Endothelial cell of umbilical vein (primary cell): ENCODE measurements at regions not wholly inside any gene's neighbourhood (a gene's known extent, or its start where the extent isn't known, plus 50 kb on each side); places are given as distances from the start of the nearest gene placed in this dataset.

Experiments
- BruUV-seq: library from RNA; stranded (reverse); fragments of 400-500 nt; replicated peaks from 2 replicates; lab custom pipeline; 2021; lab: Mats Ljungman, UMichigan
- CTCF ChIA-PET: fragments of 300-600, 350-600 bp; sonication (Branson Sonifier 250); formaldehyde crosslinking; loops from one replicate; lab custom pipeline; 2021; ENCODE audit warnings: antibody characterized with exemption, inconsistent platforms; lab: Charles Lee
- POLR2A ChIA-PET: fragments of 300-600, 350-600 bp; sonication (Branson Sonifier 250); formaldehyde crosslinking; loops from one replicate; lab custom pipeline; 2021; ENCODE audit warnings: antibody characterized with exemption, inconsistent platforms; lab: Charles Lee
- DNase-seq: peaks from one replicate; pipeline ENCODE4 v3.0.0-alpha.2; 2011; ENCODE audit warnings: low read depth, low spot score
- FAIRE-seq: peaks from 2 replicates; lab custom pipeline; 2011; peaks lifted over from hg19 to GRCh38; lab: Jason Lieb, UNC
- H2AFZ ChIP-seq: 2 replicates; pipeline ENCODE4 v1.6.0; 2012; ENCODE audit warnings: low read depth, low read length, control low read depth, inconsistent platforms
- H3K27ac ChIP-seq: 2 replicates; pipeline ENCODE4 v1.5.1; 2011; ENCODE audit warnings: low read depth, mild to moderate bottlenecking, control low read depth, low read length, moderate library complexity; ENCODE audit not compliant: insufficient read depth
- H3K27me3 ChIP-seq, 2 experiments: 2 replicates each; pipeline versions ENCODE4 v1.6.0 to v1.6.1; 2011; ENCODE audit warnings: low read length in 2 of 2, mixed read lengths in 1 of 2; ENCODE audit not compliant: control insufficient read depth in 2 of 2, insufficient read depth in 2 of 2
- H3K36me3 ChIP-seq, 2 experiments: 2 replicates in 1 of 2; 3 replicates in 1 of 2; pipeline ENCODE4 v1.5.1; 2011; ENCODE audit warnings: low read length in 2 of 2, mild to moderate bottlenecking in 1 of 2, moderate library complexity in 1 of 2; ENCODE audit not compliant: control insufficient read depth in 2 of 2, insufficient read depth in 2 of 2; ENCODE audit errors: extremely low read depth in 1 of 2
- H3K4me1 ChIP-seq: 3 replicates; pipeline ENCODE4 v1.5.1; 2011; ENCODE audit warnings: mild to moderate bottlenecking, low read length; ENCODE audit not compliant: control insufficient read depth, insufficient read depth; ENCODE audit errors: extremely low read depth
- H3K4me2 ChIP-seq: 2 replicates; pipeline ENCODE4 v1.6.1; 2011; ENCODE audit warnings: low read length, control low read depth, mixed read lengths; ENCODE audit not compliant: insufficient read depth
- H3K4me3 ChIP-seq, 3 experiments: fragments of 200-600 bp in 1 of 3; sonication (generic), shearing (Covaris generic) in 1 of 3; replicated peaks in 1 of 3; 2 replicates each; pipeline ENCODE4 v1.5.1; 2011 to 2016; ENCODE audit warnings: control low read depth in 3 of 3, low read length in 3 of 3, mild to moderate bottlenecking in 2 of 3, inconsistent platforms in 1 of 3, low read depth in 1 of 3, moderate library complexity in 1 of 3; ENCODE audit not compliant: insufficient read depth in 1 of 3
- H3K79me2 ChIP-seq: 2 replicates; pipeline ENCODE4 v1.6.0; 2012; ENCODE audit warnings: low read length, inconsistent platforms; ENCODE audit not compliant: control insufficient read depth, insufficient read depth
- H3K9ac ChIP-seq: replicated peaks from 2 replicates; pipeline ENCODE3; 2011; ENCODE audit warnings: low read length, control low read depth; ENCODE audit not compliant: insufficient read depth; ENCODE audit errors: extremely low read depth
- H3K9me1 ChIP-seq: replicated peaks from 3 replicates; pipeline ENCODE4 v1.6.0; 2011; ENCODE audit warnings: mild to moderate bottlenecking, low read length; ENCODE audit not compliant: control insufficient read depth, insufficient read depth; ENCODE audit errors: extremely low read depth
- H3K9me3 ChIP-seq: replicated peaks from 2 replicates; pipeline ENCODE4 v1.5.1; 2012; ENCODE audit warnings: low read length, inconsistent platforms; ENCODE audit not compliant: control insufficient read depth, insufficient read depth
- H4K20me1 ChIP-seq: replicated peaks from 2 replicates; pipeline ENCODE3; 2011; ENCODE audit warnings: mild to moderate bottlenecking, low read length; ENCODE audit not compliant: control insufficient read depth, insufficient read depth; ENCODE audit errors: extremely low read depth
- EZH2 ChIP-seq: IDR thresholded peaks from 2 replicates; pipeline ENCODE4 v1.6.1; 2012; ENCODE audit warnings: borderline replicate concordance, low read depth, mild to moderate bottlenecking, moderate library complexity, low read length, inconsistent platforms; ENCODE audit not compliant: severe bottlenecking
- FOS ChIP-seq: IDR thresholded peaks from 2 replicates; pipeline ENCODE4 v1.6.1; 2011; ENCODE audit warnings: mild to moderate bottlenecking, low read length, moderate library complexity, borderline replicate concordance; ENCODE audit not compliant: insufficient read depth
- GATA2 ChIP-seq: IDR thresholded peaks from 2 replicates; pipeline ENCODE4 v1.7.0; 2011; ENCODE audit warnings: low read depth, mild to moderate bottlenecking, moderate library complexity, mixed read lengths, low read length; ENCODE audit not compliant: insufficient read length, insufficient read depth
- JUN ChIP-seq: IDR thresholded peaks from 2 replicates; pipeline ENCODE4 v1.6.1; 2011; ENCODE audit warnings: borderline replicate concordance, low read depth; ENCODE audit not compliant: insufficient read length, insufficient read depth
- MYC ChIP-seq: IDR thresholded peaks from one replicate; pipeline ENCODE4 v1.6.1; 2011; ENCODE audit warnings: mild to moderate bottlenecking, low read depth, low read length
- POLR2A ChIP-seq: IDR thresholded peaks from 2 replicates; pipeline ENCODE4 v1.6.1; 2012; ENCODE audit warnings: low read depth, mild to moderate bottlenecking, control low read depth, low read length
- POLR2AphosphoS5 ChIP-seq: IDR thresholded peaks from 2 replicates; pipeline ENCODE4 v1.6.1; 2012; ENCODE audit warnings: low read depth, mild to moderate bottlenecking, control low read depth, low read length, moderate library complexity; ENCODE audit not compliant: insufficient read depth
- dilution Hi-C: fragments of 300-500 bp; cut with MboI; formaldehyde crosslinking; loops from one replicate; pipeline ENCODE4 v1.15.0; 2019; ENCODE audit warnings: low sequenced_read_pairs; ENCODE audit not compliant: extremely low pct_ligation_motif_present
- intact Hi-C: fragments of 100-400 bp; cut with micrococcal nuclease; formaldehyde crosslinking; loops from one replicate; pipeline ENCODE4 v1.10.0; 2022
- TF ChIP-seq, protein P1 (sequence below): IDR thresholded peaks from 2 replicates; pipeline ENCODE4 v1.6.1; 2011; ENCODE audit not compliant: insufficient read depth, insufficient read length
- TF ChIP-seq, protein P2 (sequence below), 2 donors: IDR thresholded peaks; 1 replicate in 1 of 2; 2 replicates in 1 of 2; pipeline ENCODE4 v1.5.1; 2011; ENCODE audit warnings: low read length in 2 of 2, mild to moderate bottlenecking in 2 of 2, moderate library complexity in 2 of 2, control low read depth in 1 of 2, inconsistent platforms in 1 of 2, low read depth in 1 of 2; ENCODE audit not compliant: insufficient read depth in 1 of 2; ENCODE audit errors: extremely low read depth in 1 of 2

DNA sequence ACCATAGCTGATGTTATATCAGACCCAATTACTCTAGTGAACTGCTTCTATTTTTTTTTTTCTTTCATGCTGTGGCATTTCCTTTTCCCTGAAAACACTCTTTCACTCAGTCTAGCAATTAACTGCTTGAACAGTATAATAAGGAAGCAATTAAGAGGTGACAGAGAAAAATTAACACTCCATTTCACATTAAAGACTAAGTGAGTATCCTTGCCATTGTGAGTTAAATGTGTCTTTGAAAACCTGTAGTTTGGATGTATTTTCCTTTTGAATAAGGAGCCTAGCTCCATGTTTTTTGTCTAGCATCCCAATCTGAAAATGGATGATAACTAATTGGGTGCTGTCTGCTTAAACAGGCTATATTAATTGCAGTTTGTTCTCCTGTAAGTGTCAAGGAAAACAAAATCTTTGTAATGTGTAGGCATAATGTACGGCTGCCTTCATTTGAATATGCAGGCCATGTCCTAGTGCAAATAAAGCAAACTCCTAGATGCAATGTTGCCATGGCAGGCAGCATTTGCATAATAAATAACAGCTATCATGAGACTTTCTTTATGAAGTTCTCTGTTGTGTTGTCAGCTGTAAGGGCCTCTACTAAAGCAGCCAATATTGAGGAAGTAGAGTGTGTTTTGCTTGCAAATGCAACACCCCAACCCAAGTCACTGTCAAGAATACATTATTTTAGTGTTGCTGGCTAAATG lies 416.7 kb downstream of the ZIC3 start:
- H3K9ac ChIP-seq, result no peak overlapping the region
- H3K4me1 ChIP-seq, result no peaks in the 10 kb centered on the region
- no peak overlapping the region for H2AFZ ChIP-seq
- ChIA-PET CTCF (no interaction called here), POLR2A (no interaction called here)
- TF ChIP-seq, protein P1, sequence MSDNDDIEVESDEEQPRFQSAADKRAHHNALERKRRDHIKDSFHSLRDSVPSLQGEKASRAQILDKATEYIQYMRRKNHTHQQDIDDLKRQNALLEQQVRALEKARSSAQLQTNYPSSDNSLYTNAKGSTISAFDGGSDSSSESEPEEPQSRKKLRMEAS, result no peak
- TF ChIP-seq JUN (no peak), GATA2 (no peak), POLR2A (no peak), FOS (no peak), EZH2 (no peak), MYC (no peak), POLR2AphosphoS5 (no peak)
- TF ChIP-seq, protein P2, sequence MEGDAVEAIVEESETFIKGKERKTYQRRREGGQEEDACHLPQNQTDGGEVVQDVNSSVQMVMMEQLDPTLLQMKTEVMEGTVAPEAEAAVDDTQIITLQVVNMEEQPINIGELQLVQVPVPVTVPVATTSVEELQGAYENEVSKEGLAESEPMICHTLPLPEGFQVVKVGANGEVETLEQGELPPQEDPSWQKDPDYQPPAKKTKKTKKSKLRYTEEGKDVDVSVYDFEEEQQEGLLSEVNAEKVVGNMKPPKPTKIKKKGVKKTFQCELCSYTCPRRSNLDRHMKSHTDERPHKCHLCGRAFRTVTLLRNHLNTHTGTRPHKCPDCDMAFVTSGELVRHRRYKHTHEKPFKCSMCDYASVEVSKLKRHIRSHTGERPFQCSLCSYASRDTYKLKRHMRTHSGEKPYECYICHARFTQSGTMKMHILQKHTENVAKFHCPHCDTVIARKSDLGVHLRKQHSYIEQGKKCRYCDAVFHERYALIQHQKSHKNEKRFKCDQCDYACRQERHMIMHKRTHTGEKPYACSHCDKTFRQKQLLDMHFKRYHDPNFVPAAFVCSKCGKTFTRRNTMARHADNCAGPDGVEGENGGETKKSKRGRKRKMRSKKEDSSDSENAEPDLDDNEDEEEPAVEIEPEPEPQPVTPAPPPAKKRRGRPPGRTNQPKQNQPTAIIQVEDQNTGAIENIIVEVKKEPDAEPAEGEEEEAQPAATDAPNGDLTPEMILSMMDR (IDR thresholded peaks at IDR 0.05; ENCODE audit: extremely low read depth in 1 of 2, insufficient read depth in 1 of 2, low read depth in 1 of 2, low read length in 2 of 2), result no peak
- H3K79me2 ChIP-seq, result no peaks in the 10 kb centered on the region
- no peak overlapping the region for H3K4me2 ChIP-seq
- intact Hi-C loops (no loop called here), dilution Hi-C loops (no loop called here)
- H3K4me3 ChIP-seq, result no peak overlapping the region
- FAIRE-seq (no peak), DNase-seq (no peak)
- BruUV-seq, result no TSS peak
- no peaks in the 10 kb centered on the region for H3K27me3 ChIP-seq
- H3K27ac ChIP-seq, result no peak overlapping the region
- H3K36me3 ChIP-seq, result no peaks in the 10 kb centered on the region
- no peaks in the 10 kb centered on the region for H4K20me1 ChIP-seq
- no peaks in the 10 kb centered on the region for H3K9me1 ChIP-seq
- H3K9me3 ChIP-seq, result no peaks in the 10 kb centered on the region
